CD8-positive, alpha-beta memory T cell (primary cell): ENCODE measurements at regions not wholly inside any gene's neighbourhood (a gene's known extent, or its start where the extent isn't known, plus 50 kb on each side); places are given as distances from the start of the nearest gene placed in this dataset.

Experiments used
- CTCF ChIA-PET: fragments of 350-600 bp; sonication (Branson Sonifier 250); formaldehyde crosslinking; loops from one replicate; lab custom pipeline; 2021; ENCODE audit warnings: antibody characterized with exemption; lab: Charles Lee
- POLR2A ChIA-PET: fragments of 350-600 bp; sonication (Branson Sonifier 250); formaldehyde crosslinking; loops from one replicate; lab custom pipeline; 2021; ENCODE audit warnings: antibody characterized with exemption; lab: Charles Lee
- DNase-seq, 5 donors: peaks; one replicate each; pipeline versions ENCODE4 v3.0.0 to v3.0.0-alpha.2; 2020 to 2022; ENCODE audit warnings: mixed read lengths in 1 of 5
- H3K27ac ChIP-seq: one replicate; pipeline ENCODE4 v1.7.0; 2013; ENCODE audit warnings: low read depth, mild to moderate bottlenecking, low read length, moderate library complexity
- H3K27me3 ChIP-seq: 2 replicates; pipeline ENCODE4 v1.7.0; 2013; ENCODE audit warnings: low read length, mild to moderate bottlenecking; ENCODE audit not compliant: insufficient read depth, poor library complexity, severe bottlenecking
- H3K36me3 ChIP-seq: 2 replicates; pipeline ENCODE4 v1.7.0; 2013; ENCODE audit warnings: mild to moderate bottlenecking, low read length, moderate library complexity; ENCODE audit not compliant: insufficient read depth
- H3K4me1 ChIP-seq: 2 replicates; pipeline ENCODE4 v1.7.0; 2013; ENCODE audit warnings: mild to moderate bottlenecking, low read length, moderate library complexity; ENCODE audit not compliant: insufficient read depth
- H3K4me3 ChIP-seq: 2 replicates; pipeline ENCODE4 v1.7.0; 2013; ENCODE audit warnings: mild to moderate bottlenecking, low read length
- H3K9me3 ChIP-seq: 2 replicates; pipeline ENCODE4 v1.7.0; 2013; ENCODE audit warnings: mild to moderate bottlenecking, low read length
- H3K27ac Mint-ChIP-seq, 8 donors: one replicate each; pipeline ENCODE4 v1.8.0; 2020 to 2021; ENCODE audit warnings: mixed read lengths in 8 of 8, mild to moderate bottlenecking in 6 of 8, inconsistent platforms in 3 of 8, moderate library complexity in 3 of 8
- H3K27me3 Mint-ChIP-seq, 2 donors: one replicate each; pipeline ENCODE4 v1.8.0; 2020 to 2021; ENCODE audit warnings: mixed read lengths in 2 of 2, mild to moderate bottlenecking in 1 of 2, moderate library complexity in 1 of 2
- H3K36me3 Mint-ChIP-seq, 3 donors: one replicate each; pipeline ENCODE4 v1.8.0; 2020 to 2021; ENCODE audit warnings: mixed read lengths in 3 of 3, inconsistent platforms in 1 of 3, mild to moderate bottlenecking in 1 of 3
- H3K4me1 Mint-ChIP-seq, 3 donors: one replicate each; pipeline ENCODE4 v1.8.0; 2020 to 2021; ENCODE audit warnings: mixed read lengths in 3 of 3, inconsistent platforms in 1 of 3, mild to moderate bottlenecking in 1 of 3
- H3K4me3 Mint-ChIP-seq, 7 donors: one replicate each; pipeline ENCODE4 v1.8.0; 2020 to 2021; ENCODE audit warnings: mixed read lengths in 7 of 7, mild to moderate bottlenecking in 6 of 7, moderate library complexity in 4 of 7, inconsistent platforms in 2 of 7
- H3K9me3 Mint-ChIP-seq, 5 donors: one replicate each; pipeline ENCODE4 v1.8.0; 2020 to 2022; ENCODE audit warnings: mixed read lengths in 5 of 5, mild to moderate bottlenecking in 3 of 5, moderate library complexity in 2 of 5, inconsistent platforms in 1 of 5

DNA sequence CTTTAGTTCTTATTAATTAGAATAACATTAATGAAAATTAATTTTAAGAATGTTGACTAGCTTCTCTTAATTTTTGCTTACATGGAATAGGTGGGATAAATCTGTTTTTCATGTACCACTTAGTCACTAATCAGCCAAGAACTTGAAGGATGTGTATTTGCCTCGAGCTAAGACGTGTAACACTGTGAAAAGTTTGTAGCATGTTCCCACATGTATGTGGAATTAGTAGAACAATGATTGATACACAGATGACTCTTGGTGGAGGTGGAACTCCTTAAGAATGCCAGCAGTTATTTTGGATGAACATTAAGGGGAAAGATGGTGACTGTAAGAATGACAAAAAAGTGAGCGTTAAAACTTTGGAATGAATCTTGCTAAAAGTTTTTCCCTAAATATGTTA, 435.7 kb upstream of the MDGA2 start:
- H3K4me3 Mint-ChIP-seq: no peak overlapping the region
- no peak overlapping the region for H3K27ac Mint-ChIP-seq
- H3K36me3 Mint-ChIP-seq: no peaks in the 10 kb centered on the region
- Histone ChIP-seq H3K27me3 (no peaks in the 10 kb centered on the region), H3K4me3 (no peak overlapping the region), H3K36me3 (no peaks in the 10 kb centered on the region), H3K4me1 (no peaks in the 10 kb centered on the region), H3K27ac (no peak overlapping the region), H3K9me3 (no peaks in the 10 kb centered on the region)
- ChIA-PET POLR2A (no interaction called here), CTCF (no interaction called here)
- H3K4me1 Mint-ChIP-seq: no peaks in the 10 kb centered on the region
- no peak for DNase-seq
- H3K27me3 Mint-ChIP-seq: no peaks in the 10 kb centered on the region
- peaks cover 5 to 24% (median 9%) of the 10 kb centered on the region in 5 donors for H3K9me3 Mint-ChIP-seq

GRCh38 chr14:48107646-48108045, 432.2 kb upstream of the MDGA2 start:
- H3K4me3 Mint-ChIP-seq: no peak overlapping the region
- Histone ChIP-seq H3K36me3 (no peaks in the 10 kb centered on the region), H3K4me3 (no peak overlapping the region), H3K27ac (no peak overlapping the region), H3K4me1 (no peaks in the 10 kb centered on the region), H3K27me3 (no peaks in the 10 kb centered on the region), H3K9me3 (no peaks in the 10 kb centered on the region)
- H3K27me3 Mint-ChIP-seq: no peaks in the 10 kb centered on the region
- ChIA-PET CTCF (no interaction called here), POLR2A (no interaction called here)
- peaks cover 9 to 23% (median 12%) of the 10 kb centered on the region in 5 donors for H3K9me3 Mint-ChIP-seq
- H3K27ac Mint-ChIP-seq: no peak overlapping the region
- no peaks in the 10 kb centered on the region for H3K36me3 Mint-ChIP-seq
- H3K4me1 Mint-ChIP-seq: no peaks in the 10 kb centered on the region
- no peak for DNase-seq

- no peak overlapping the region for H3K4me3 Mint-ChIP-seq
- no peak for DNase-seq
- H3K27ac Mint-ChIP-seq: no peak overlapping the region
- Histone ChIP-seq H3K4me3 (no peak overlapping the region), H3K36me3 (no peaks in the 10 kb centered on the region), H3K9me3 (no peaks in the 10 kb centered on the region), H3K27ac (no peak overlapping the region), H3K4me1 (no peaks in the 10 kb centered on the region), H3K27me3 (no peaks in the 10 kb centered on the region)
- H3K4me1 Mint-ChIP-seq: no peaks in the 10 kb centered on the region
- H3K9me3 Mint-ChIP-seq: peaks cover 2 to 24% (median 11%) of the 10 kb centered on the region in 5 donors
- no peaks in the 10 kb centered on the region for H3K36me3 Mint-ChIP-seq
- POLR2A ChIA-PET: no interaction called here
- H3K27me3 Mint-ChIP-seq: no peaks in the 10 kb centered on the region
- CTCF ChIA-PET: no interaction called here
Measured at GRCh38 chr14:48096897-48097296, 421.5 kb upstream of the MDGA2 start.

DNA sequence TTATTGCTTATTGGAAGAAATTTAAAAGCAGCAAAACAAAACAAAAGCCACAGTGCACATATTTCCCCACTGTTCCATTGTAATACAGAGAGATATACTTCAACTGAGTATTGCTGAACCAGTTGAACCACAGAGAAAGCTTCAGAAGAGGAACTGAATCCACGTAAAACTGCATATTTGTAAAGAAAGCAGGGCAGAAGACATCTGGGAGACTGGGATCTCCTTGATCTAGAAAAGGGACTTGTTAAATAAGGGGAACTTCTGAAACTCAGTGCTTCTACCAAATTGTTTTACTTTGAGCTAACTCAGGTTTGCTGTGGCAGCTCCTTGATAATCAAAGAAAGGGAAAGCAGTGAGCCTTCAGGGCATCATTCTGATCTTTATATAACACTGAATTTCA, 411.1 kb upstream of the MDGA2 start:
- no peak for DNase-seq
- H3K27ac ChIP-seq: no peak overlapping the region
- ChIA-PET CTCF (no interaction called here), POLR2A (no interaction called here)
- no peaks in the 10 kb centered on the region for H3K27me3 Mint-ChIP-seq
- H3K27ac Mint-ChIP-seq: no peak overlapping the region
- H3K4me3 Mint-ChIP-seq: no peak overlapping the region
- H3K4me3 ChIP-seq: no peak overlapping the region
- no peaks in the 10 kb centered on the region for H3K27me3 ChIP-seq
- H3K36me3 ChIP-seq: no peaks in the 10 kb centered on the region
- H3K9me3 ChIP-seq: no peaks in the 10 kb centered on the region
- H3K4me1 Mint-ChIP-seq: no peaks in the 10 kb centered on the region
- H3K4me1 ChIP-seq: no peaks in the 10 kb centered on the region
- H3K36me3 Mint-ChIP-seq: no peaks in the 10 kb centered on the region
- peaks cover 8 to 33% (median 12%) of the 10 kb centered on the region in 5 donors for H3K9me3 Mint-ChIP-seq

GRCh38 chr14:48075487-48075886, 400.1 kb upstream of the MDGA2 start:
- Mint-ChIP-seq H3K27me3 (no peaks in the 10 kb centered on the region), H3K27ac (no peak overlapping the region), H3K4me3 (no peak overlapping the region), H3K36me3 (no peaks in the 10 kb centered on the region), H3K9me3 (peaks cover 10 to 35% (median 18%) of the 10 kb centered on the region in 5 donors), H3K4me1 (no peaks in the 10 kb centered on the region)
- POLR2A ChIA-PET: no interaction called here
- H3K27me3 ChIP-seq: no peaks in the 10 kb centered on the region
- H3K9me3 ChIP-seq: no peaks in the 10 kb centered on the region
- H3K27ac ChIP-seq: no peak overlapping the region
- H3K4me1 ChIP-seq: no peaks in the 10 kb centered on the region
- H3K36me3 ChIP-seq: no peaks in the 10 kb centered on the region
- H3K4me3 ChIP-seq: no peak overlapping the region
- DNase-seq: no peak
- CTCF ChIA-PET: no interaction called here

- ChIA-PET POLR2A (no interaction called here), CTCF (no interaction called here)
- no peak overlapping the region for H3K4me3 Mint-ChIP-seq
- no peaks in the 10 kb centered on the region for H3K27me3 Mint-ChIP-seq
- H3K4me1 ChIP-seq: no peaks in the 10 kb centered on the region
- H3K4me1 Mint-ChIP-seq: no peaks in the 10 kb centered on the region
- no peak overlapping the region for H3K4me3 ChIP-seq
- H3K36me3 Mint-ChIP-seq: peaks cover 0 to 2% (median 0%) of the 10 kb centered on the region in 3 donors
- H3K27ac Mint-ChIP-seq: no peak overlapping the region
- no peak overlapping the region for H3K27ac ChIP-seq
- no peaks in the 10 kb centered on the region for H3K9me3 ChIP-seq
- H3K27me3 ChIP-seq: no peaks in the 10 kb centered on the region
- peaks cover 3 to 17% (median 11%) of the 10 kb centered on the region in 5 donors for H3K9me3 Mint-ChIP-seq
- no peaks in the 10 kb centered on the region for H3K36me3 ChIP-seq
- no peak for DNase-seq
Measured at GRCh38 chr14:48052973-48053372, 377.6 kb upstream of the MDGA2 start.

DNA sequence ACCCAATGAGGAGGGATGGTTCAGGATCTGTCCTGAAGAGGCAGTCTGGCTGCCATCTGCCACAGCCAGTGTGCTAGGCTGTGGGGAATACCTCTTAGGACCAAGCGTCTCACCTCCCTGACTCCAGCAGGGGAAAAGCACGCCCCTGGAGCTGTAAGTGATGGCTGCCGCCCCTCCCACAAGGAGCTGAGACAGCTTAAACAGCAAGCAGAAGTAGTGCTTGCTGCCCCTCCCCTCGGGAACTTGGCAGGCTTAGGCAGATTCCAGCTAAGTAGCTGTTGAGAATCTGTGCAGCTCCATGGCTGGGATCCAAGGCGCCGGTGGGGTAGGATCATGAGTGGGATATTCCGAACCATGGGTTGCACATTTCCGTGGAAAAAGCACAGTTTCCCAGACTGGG, 360.4 kb upstream of the MDGA2 start:
- H3K4me3 Mint-ChIP-seq: no peak overlapping the region
- no peaks in the 10 kb centered on the region for H3K9me3 ChIP-seq
- no peak overlapping the region for H3K4me3 ChIP-seq
- no peaks in the 10 kb centered on the region for H3K4me1 Mint-ChIP-seq
- no peaks in the 10 kb centered on the region for H3K36me3 ChIP-seq
- H3K27ac ChIP-seq: no peak overlapping the region
- H3K9me3 Mint-ChIP-seq: peaks cover 12 to 45% (median 28%) of the 10 kb centered on the region in 5 donors
- H3K36me3 Mint-ChIP-seq: no peaks in the 10 kb centered on the region
- CTCF ChIA-PET: no interaction called here
- no peak for DNase-seq
- H3K27me3 ChIP-seq: no peaks in the 10 kb centered on the region
- POLR2A ChIA-PET: no interaction called here
- no peak overlapping the region for H3K27ac Mint-ChIP-seq
- no peaks in the 10 kb centered on the region for H3K27me3 Mint-ChIP-seq
- no peaks in the 10 kb centered on the region for H3K4me1 ChIP-seq

DNA sequence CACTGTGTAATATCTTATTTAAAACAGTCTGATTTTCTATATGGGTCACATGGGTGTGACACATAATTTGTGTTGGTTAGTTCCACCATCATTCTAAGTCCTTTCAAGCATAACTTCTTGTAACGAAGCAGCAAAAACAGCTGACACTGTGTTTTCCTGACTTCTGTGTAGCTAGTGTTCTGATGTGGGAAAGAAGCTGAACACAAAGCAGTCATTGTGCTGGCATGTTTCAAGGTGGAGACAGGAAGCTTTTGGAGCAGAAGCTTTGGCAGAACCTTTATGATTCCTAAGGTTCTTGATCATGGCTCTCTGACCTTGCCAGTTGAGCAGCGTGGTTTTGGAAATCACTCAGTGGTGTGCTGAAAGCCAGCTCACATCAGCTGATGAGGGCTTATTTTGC, 351.7 kb upstream of the MDGA2 start:
- no peak overlapping the region for H3K4me3 ChIP-seq
- DNase-seq: no peak
- H3K27ac ChIP-seq: no peak overlapping the region
- no peaks in the 10 kb centered on the region for H3K27me3 Mint-ChIP-seq
- H3K36me3 ChIP-seq: no peaks in the 10 kb centered on the region
- no peak overlapping the region for H3K27ac Mint-ChIP-seq
- no peaks in the 10 kb centered on the region for H3K36me3 Mint-ChIP-seq
- H3K4me1 Mint-ChIP-seq: no peaks in the 10 kb centered on the region
- H3K27me3 ChIP-seq: no peaks in the 10 kb centered on the region
- H3K4me3 Mint-ChIP-seq: no peak overlapping the region
- ChIA-PET CTCF (no interaction called here), POLR2A (no interaction called here)
- H3K9me3 Mint-ChIP-seq: peaks cover 5 to 42% (median 9%) of the 10 kb centered on the region in 5 donors
- H3K9me3 ChIP-seq: no peaks in the 10 kb centered on the region
- H3K4me1 ChIP-seq: no peaks in the 10 kb centered on the region

GRCh38 chr14:48023881-48024280, 348.5 kb upstream of the MDGA2 start:
- CTCF ChIA-PET: no interaction called here
- no peaks in the 10 kb centered on the region for H3K9me3 ChIP-seq
- Mint-ChIP-seq H3K27me3 (no peaks in the 10 kb centered on the region), H3K27ac (no peak overlapping the region), H3K36me3 (no peaks in the 10 kb centered on the region), H3K4me3 (no peak overlapping the region), H3K4me1 (no peaks in the 10 kb centered on the region), H3K9me3 (peaks cover 6 to 44% (median 9%) of the 10 kb centered on the region in 5 donors)
- H3K4me1 ChIP-seq: no peaks in the 10 kb centered on the region
- no peak for DNase-seq
- no peak overlapping the region for H3K27ac ChIP-seq
- POLR2A ChIA-PET: no interaction called here
- H3K4me3 ChIP-seq: no peak overlapping the region
- H3K36me3 ChIP-seq: no peaks in the 10 kb centered on the region
- H3K27me3 ChIP-seq: no peaks in the 10 kb centered on the region
